ENCODE measurements at regions not wholly inside any gene's neighbourhood (a gene's known extent, or its start where the extent isn't known, plus 50 kb on each side); places are given as distances from the start of the nearest gene placed in this dataset.

GRCh38 chr10:83050815-83051214, 1088.5 kb upstream of the GHITM start:
- TF ChIP-seq, protein P1, sequence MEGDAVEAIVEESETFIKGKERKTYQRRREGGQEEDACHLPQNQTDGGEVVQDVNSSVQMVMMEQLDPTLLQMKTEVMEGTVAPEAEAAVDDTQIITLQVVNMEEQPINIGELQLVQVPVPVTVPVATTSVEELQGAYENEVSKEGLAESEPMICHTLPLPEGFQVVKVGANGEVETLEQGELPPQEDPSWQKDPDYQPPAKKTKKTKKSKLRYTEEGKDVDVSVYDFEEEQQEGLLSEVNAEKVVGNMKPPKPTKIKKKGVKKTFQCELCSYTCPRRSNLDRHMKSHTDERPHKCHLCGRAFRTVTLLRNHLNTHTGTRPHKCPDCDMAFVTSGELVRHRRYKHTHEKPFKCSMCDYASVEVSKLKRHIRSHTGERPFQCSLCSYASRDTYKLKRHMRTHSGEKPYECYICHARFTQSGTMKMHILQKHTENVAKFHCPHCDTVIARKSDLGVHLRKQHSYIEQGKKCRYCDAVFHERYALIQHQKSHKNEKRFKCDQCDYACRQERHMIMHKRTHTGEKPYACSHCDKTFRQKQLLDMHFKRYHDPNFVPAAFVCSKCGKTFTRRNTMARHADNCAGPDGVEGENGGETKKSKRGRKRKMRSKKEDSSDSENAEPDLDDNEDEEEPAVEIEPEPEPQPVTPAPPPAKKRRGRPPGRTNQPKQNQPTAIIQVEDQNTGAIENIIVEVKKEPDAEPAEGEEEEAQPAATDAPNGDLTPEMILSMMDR (IDR thresholded peaks at IDR 0.05; ENCODE audit: insufficient read depth, low read depth, low read length), result no peak
- TF ChIP-seq EZH2 (IDR thresholded peaks at IDR 0.05; ENCODE audit: insufficient read depth, low read length), result no peak
